Transverse colon (tissue), 4 donors: ENCODE measurements at regions not wholly inside any gene's neighbourhood (a gene's known extent, or its start where the extent isn't known, plus 50 kb on each side); places are given as distances from the start of the nearest gene placed in this dataset.
"Not testable (repeated sequence)": the region's sequence is repeated elsewhere in the genome, so short reads cannot be mapped to it uniquely, and the experiment has no call there.

Experiments
- CTCF ChIP-seq, 5 experiments: fragments of 200-600 bp in 3 of 5; fragments of 450-650 bp in 2 of 5; sonication (generic) in 3 of 5; IDR thresholded peaks; 1 replicate in 2 of 5; 2 replicates in 3 of 5; pipeline ENCODE4 v1.5.1; 2016 to 2017; ENCODE audit warnings: antibody characterized with exemption in 5 of 5, inconsistent platforms in 3 of 5, mild to moderate bottlenecking in 2 of 5, moderate library complexity in 1 of 5
- EP300 ChIP-seq: sonication (generic); formaldehyde crosslinking; IDR thresholded peaks from one replicate; pipeline ENCODE4 v1.6.1; 2017; ENCODE audit warnings: antibody characterized with exemption, low read depth
- POLR2A ChIP-seq: fragments of 450-650 bp; IDR thresholded peaks from one replicate; pipeline ENCODE4 v1.6.1; 2016; ENCODE audit warnings: antibody characterized with exemption, mild to moderate bottlenecking, moderate library complexity
- POLR2AphosphoS5 ChIP-seq, 3 donors: sonication (generic); formaldehyde crosslinking; IDR thresholded peaks; one replicate each; pipeline ENCODE4 v1.6.1; 2016; ENCODE audit warnings: antibody characterized with exemption in 3 of 3

- not testable (repeated sequence) for TF ChIP-seq CTCF (IDR thresholded peaks at IDR 0.05); POLR2A; POLR2AphosphoS5 (IDR thresholded peaks at IDR 0.05); EP300
Observed at GRCh38 chrY:26319488-26320202, 697.7 kb downstream of the CDY1 start.
